Stimulated activated naive CD8-positive, alpha-beta T cell treated with anti-CD3 and anti-CD28 coated beads, Interleukin-15, Interleukin-2, amounts not matched to agents 100 ng/mL and 50 ng/mL, for 24 hours (primary cell): ENCODE measurements at regions not wholly inside any gene's neighbourhood (a gene's known extent, or its start where the extent isn't known, plus 50 kb on each side); places are given as distances from the start of the nearest gene placed in this dataset.
"Not testable (repeated sequence)": the region's sequence is repeated elsewhere in the genome, so short reads cannot be mapped to it uniquely, and the experiment has no call there.

Experiments used
- H3K27ac Mint-ChIP-seq: one replicate; pipeline ENCODE4 v1.8.0; 2021; ENCODE audit warnings: mild to moderate bottlenecking, mixed read lengths
- H3K27me3 Mint-ChIP-seq: one replicate; pipeline ENCODE4 v1.8.0; 2021; ENCODE audit warnings: mixed read lengths
- H3K36me3 Mint-ChIP-seq: one replicate; pipeline ENCODE4 v1.8.0; 2021; ENCODE audit warnings: low read depth, mixed read lengths
- H3K4me1 Mint-ChIP-seq: one replicate; pipeline ENCODE4 v1.8.0; 2021; ENCODE audit warnings: low read depth, mixed read lengths
- H3K4me3 Mint-ChIP-seq: one replicate; pipeline ENCODE4 v1.8.0; 2021; ENCODE audit warnings: mild to moderate bottlenecking, mixed read lengths
- H3K9me3 Mint-ChIP-seq: one replicate; pipeline ENCODE4 v1.8.0; 2021; ENCODE audit warnings: mixed read lengths

DNA sequence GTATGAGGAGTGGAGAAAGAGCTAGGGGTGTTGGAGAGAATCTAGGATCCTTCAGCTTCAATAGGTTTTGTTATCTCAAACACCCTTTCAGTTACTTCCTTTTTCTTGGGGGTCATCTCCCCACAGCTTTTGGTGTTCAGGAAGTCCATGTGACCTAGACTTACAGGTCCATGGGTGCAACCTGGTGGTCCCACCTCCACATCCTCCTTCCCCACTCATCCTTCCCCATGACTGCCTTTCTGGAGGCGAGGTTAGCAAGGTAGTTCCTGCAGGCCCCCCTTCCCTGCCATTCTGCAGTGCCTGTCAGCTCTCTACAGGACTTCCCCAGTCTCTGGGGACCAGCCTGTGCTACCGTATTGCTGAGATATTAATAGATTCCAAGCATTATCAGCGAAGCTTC lies 107.6 kb downstream of the TMEM17 start:
- no peaks in the 10 kb centered on the region for H3K27me3 Mint-ChIP-seq
- no peak overlapping the region for H3K27ac Mint-ChIP-seq
- no peak overlapping the region for H3K4me3 Mint-ChIP-seq
- peaks cover 5% of the 10 kb centered on the region for H3K9me3 Mint-ChIP-seq
- H3K4me1 Mint-ChIP-seq, result no peaks in the 10 kb centered on the region
- H3K36me3 Mint-ChIP-seq, result no peaks in the 10 kb centered on the region

DNA sequence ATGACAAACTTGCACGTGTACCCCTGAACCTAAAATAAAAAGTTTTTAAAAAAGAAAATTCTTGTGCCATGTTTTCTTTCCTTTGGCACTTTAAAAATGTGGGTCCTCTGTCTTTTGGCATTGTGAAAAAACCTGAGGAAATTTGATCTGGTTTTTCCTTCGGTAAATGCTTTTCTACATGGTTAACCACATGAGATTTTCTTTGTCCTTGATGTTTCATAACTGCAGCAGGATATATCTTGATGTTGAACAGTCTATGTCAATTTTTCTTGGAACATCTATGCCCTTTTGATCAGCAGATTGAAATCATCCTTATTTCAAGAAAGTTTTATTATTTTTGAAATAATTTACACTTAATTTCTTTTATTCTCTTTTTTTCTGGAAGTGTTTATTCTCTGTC lies 109.1 kb downstream of the TMEM17 start:
- Mint-ChIP-seq H3K4me1 (no peaks in the 10 kb centered on the region), H3K36me3 (no peaks in the 10 kb centered on the region), H3K4me3 (no peak overlapping the region), H3K9me3 (peaks cover 1% of the 10 kb centered on the region), H3K27me3 (no peaks in the 10 kb centered on the region), H3K27ac (no peak overlapping the region)

DNA sequence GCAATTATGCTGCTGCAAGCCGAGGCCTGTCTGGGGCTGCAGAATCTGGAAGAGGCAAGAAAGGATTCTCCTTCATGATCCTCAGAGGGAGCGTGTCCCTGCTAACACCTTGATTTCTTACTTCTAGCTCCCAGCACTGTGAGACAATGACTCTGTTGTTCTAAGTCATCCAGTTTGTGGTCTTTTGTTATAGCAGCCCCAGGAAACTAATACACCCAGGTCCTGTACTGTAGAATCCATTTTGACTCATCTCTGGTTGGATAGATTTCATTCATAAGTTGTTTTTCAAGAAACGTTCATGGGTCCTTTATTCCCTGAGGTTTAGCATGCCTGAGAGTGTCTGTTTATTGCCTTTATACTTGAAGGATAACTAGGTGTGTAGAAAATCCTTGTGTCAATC lies 112.7 kb downstream of the TMEM17 start:
- H3K27me3 Mint-ChIP-seq, result no peaks in the 10 kb centered on the region
- H3K36me3 Mint-ChIP-seq, result no peaks in the 10 kb centered on the region
- H3K27ac Mint-ChIP-seq, result no peak overlapping the region
- H3K9me3 Mint-ChIP-seq, result no peaks in the 10 kb centered on the region
- no peak overlapping the region for H3K4me3 Mint-ChIP-seq
- no peaks in the 10 kb centered on the region for H3K4me1 Mint-ChIP-seq

DNA sequence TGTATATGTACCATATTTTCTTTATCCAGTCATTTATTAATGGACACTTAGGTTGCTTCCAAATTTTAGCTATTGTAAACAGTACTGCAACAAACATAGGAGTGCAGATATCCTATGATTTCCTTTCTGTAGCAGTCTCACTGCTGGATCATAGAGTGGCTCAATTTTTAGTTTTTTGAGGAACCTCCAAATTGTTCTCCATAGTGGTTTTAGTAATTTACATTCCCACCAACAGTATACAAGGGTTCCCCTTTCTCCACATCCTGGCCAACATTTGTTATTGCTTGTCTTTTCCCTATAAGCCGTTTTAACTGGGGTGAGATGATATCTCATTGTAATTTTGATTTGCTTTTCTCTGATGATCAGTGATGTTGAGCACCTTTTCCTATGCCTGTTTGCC lies 114.3 kb downstream of the TMEM17 start:
- H3K4me3 Mint-ChIP-seq, result no peak overlapping the region
- no peaks in the 10 kb centered on the region for H3K9me3 Mint-ChIP-seq
- H3K36me3 Mint-ChIP-seq, result no peaks in the 10 kb centered on the region
- H3K4me1 Mint-ChIP-seq, result no peaks in the 10 kb centered on the region
- H3K27me3 Mint-ChIP-seq, result no peaks in the 10 kb centered on the region
- no peak overlapping the region for H3K27ac Mint-ChIP-seq

DNA sequence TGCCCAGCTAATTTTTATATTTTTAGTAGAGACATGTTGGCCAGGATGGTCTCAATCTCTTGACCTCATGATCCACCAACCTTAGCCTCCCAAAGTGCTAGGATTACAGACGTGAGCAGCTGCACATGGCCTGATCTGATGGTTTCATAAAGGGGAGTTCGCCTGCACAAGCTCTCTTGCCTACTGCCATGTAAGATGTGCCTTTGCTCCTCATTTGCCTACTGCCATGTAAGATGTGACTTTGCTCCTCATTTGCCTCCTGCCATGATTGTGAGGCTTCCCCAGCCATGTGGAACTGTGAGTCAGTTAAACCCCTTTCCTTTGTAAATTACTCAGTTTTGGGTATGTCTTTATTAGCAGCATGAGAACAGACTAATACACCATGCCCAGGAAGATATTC lies 119.6 kb downstream of the TMEM17 start:
- H3K4me3 Mint-ChIP-seq, H3K27ac Mint-ChIP-seq, H3K27me3 Mint-ChIP-seq, H3K4me1 Mint-ChIP-seq, H3K36me3 Mint-ChIP-seq: not testable (repeated sequence)
- peaks cover 13% of the 10 kb centered on the region for H3K9me3 Mint-ChIP-seq

DNA sequence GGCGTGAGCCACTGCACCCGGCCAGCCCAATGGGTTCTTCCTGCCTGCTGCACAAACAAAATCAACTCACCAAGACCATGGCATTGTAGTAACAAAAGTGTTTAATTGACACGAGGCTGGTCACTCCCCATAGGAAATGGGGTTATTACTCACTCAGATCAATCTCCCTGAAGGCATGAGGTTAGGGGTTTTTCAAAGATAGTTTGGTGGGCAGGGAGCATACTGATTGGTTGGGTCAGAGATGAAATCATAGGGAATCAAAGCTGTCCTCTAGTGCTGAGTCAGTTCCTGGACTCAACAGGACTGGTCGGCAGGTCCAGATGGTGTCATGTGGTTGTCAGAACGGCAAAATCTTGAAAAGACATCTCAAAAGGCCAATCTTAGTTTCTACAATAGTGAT lies 122.1 kb downstream of the TMEM17 start:
- no peak overlapping the region for H3K4me3 Mint-ChIP-seq
- no peaks in the 10 kb centered on the region for H3K36me3 Mint-ChIP-seq
- H3K27me3 Mint-ChIP-seq, result no peaks in the 10 kb centered on the region
- H3K27ac Mint-ChIP-seq, result no peak overlapping the region
- peaks cover 6% of the 10 kb centered on the region for H3K4me1 Mint-ChIP-seq
- H3K9me3 Mint-ChIP-seq, result peaks cover 13% of the 10 kb centered on the region

- H3K27me3 Mint-ChIP-seq, result no peaks in the 10 kb centered on the region
- no peak overlapping the region for H3K27ac Mint-ChIP-seq
- no peaks in the 10 kb centered on the region for H3K36me3 Mint-ChIP-seq
- H3K9me3 Mint-ChIP-seq, result peaks cover 13% of the 10 kb centered on the region
- no peak overlapping the region for H3K4me3 Mint-ChIP-seq
- peaks cover 6% of the 10 kb centered on the region for H3K4me1 Mint-ChIP-seq
Observed at GRCh38 chr2:62382757-62383156, 123.2 kb downstream of the TMEM17 start.

DNA sequence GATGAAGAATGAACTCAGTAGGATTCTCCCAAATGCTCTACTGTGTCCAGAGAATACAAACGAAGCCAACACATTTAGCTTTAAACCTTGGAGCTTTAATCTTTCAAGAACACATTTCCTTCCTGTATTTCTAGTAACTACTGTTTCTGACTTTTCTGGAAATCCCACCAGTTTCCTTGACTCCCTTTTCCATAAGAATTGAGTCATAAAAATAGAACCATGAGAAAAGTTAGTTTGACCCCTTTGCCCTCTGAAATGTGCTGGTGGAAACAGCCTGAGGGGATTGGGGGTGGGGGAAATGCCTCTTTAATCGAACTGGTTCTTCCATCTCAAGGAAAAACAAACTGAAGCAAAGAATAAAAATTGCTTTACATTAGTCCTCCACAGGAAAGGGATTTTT lies 123.9 kb downstream of the TMEM17 start:
- H3K27me3 Mint-ChIP-seq, result no peaks in the 10 kb centered on the region
- H3K9me3 Mint-ChIP-seq, result peaks cover 13% of the 10 kb centered on the region
- H3K27ac Mint-ChIP-seq, result no peak overlapping the region
- no peak overlapping the region for H3K4me3 Mint-ChIP-seq
- H3K4me1 Mint-ChIP-seq, result peaks cover 6% of the 10 kb centered on the region
- no peaks in the 10 kb centered on the region for H3K36me3 Mint-ChIP-seq

DNA sequence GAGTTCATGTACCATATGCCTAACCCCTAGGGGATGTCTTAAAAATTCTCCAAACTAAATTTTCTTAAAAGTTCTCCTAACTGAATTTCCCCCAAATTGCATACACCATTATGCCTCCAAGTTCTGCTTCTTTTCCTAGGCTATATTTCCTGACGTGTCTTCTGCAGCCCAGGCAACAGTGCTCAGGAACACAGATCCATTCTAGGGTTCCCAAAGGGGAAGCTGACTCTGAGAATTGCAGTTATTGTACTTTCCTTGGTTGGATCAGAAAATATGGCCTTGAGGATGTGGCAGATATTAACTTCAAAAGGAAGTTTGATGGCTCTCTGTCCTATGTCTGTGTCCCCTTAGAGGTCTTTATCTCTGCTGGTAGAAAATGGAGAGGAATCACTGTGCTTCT lies 124.3 kb downstream of the TMEM17 start:
- H3K27me3 Mint-ChIP-seq, result no peaks in the 10 kb centered on the region
- no peaks in the 10 kb centered on the region for H3K36me3 Mint-ChIP-seq
- no peak overlapping the region for H3K27ac Mint-ChIP-seq

DNA sequence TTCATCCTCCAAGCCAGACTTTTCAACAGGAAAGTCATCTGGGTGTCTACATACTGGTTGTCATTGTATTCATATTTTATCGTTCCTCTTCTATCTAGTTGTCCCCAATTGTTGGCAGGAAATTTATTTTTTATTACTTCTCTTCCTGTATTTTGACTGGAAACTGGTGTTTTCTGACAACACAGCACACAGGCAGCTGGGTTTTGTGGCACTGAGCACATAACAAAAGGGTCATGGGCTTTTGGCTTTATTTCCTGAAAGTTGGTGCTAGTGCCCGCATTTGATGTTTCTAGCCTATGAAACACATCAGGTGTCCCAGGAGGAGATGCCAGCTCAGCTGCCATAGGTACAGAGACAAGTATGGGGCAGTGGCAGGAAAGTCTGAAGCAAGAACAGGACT lies 126.4 kb downstream of the TMEM17 start:
- Mint-ChIP-seq H3K4me3 (no peak overlapping the region), H3K9me3 (peaks cover 5% of the 10 kb centered on the region), H3K27me3 (no peaks in the 10 kb centered on the region), H3K36me3 (no peaks in the 10 kb centered on the region), H3K4me1 (peaks cover 6% of the 10 kb centered on the region), H3K27ac (no peak overlapping the region)

More for the DNA sequence above, 124.3 kb downstream of the TMEM17 start:
- H3K4me3 Mint-ChIP-seq, result no peak overlapping the region
- H3K4me1 Mint-ChIP-seq, result peaks cover 6% of the 10 kb centered on the region
- H3K9me3 Mint-ChIP-seq, result peaks cover 13% of the 10 kb centered on the region

DNA sequence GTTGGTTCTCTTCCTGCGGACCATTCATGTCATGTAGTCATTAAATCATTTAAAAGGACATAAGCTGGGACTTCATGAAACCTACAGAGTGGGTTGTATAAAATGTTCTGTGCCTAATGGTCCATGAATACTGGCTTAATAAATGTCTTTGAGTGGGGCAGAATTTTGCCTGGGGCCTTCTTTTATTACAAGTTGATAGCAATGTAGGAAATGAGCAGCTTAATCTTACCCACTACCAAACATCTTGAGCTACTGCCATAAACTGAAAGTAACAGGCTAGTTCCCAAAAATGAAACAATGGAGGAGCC lies 130.9 kb downstream of the TMEM17 start:
- peaks cover 8% of the 10 kb centered on the region for H3K9me3 Mint-ChIP-seq
- peaks cover 4% of the 10 kb centered on the region for H3K36me3 Mint-ChIP-seq
- no peak overlapping the region for H3K4me3 Mint-ChIP-seq
- no peak overlapping the region for H3K27ac Mint-ChIP-seq
- no peaks in the 10 kb centered on the region for H3K27me3 Mint-ChIP-seq
- no peaks in the 10 kb centered on the region for H3K4me1 Mint-ChIP-seq

DNA sequence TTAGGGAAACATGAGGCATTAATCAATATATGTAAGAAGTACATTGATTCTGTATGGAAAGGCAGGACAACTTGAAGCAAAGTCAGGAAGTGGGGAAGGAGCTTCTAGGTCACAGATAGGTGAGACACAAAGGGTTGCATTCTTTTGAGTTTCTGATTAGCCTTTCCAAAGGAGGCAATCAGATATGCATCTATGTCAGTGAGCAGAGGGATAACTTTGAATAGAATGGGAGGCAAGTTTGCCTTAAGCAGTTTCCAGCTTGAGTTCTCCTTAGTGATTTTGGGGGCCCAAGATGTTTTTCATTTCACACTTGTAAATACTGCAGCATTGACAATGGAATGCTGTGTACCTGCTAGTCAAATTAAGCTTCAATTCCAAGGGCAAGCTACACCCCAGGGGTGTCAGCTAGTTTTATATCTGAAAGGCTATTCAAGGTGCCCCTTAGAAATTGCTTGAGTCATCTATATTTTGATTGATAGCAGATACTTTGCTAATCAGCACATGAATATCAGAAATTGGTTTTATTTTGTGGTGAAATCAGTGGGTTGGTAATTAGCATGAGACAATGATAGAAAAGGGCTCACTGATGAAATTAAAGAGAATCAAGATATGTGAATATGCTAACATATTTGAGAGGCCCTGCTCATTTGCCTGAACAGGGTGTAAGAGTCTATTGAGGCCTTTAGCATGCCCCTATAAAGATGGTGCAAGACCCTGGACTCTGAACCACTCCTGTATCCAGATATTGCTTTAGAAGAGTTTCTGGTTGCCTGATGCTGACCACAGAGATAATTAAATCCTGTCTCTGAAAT lies 131.5 kb downstream of the TMEM17 start:
- H3K36me3 Mint-ChIP-seq, result peaks cover 4% of the 10 kb centered on the region
- no peak overlapping the region for H3K4me3 Mint-ChIP-seq
- no peaks in the 10 kb centered on the region for H3K27me3 Mint-ChIP-seq
- peaks cover 8% of the 10 kb centered on the region for H3K9me3 Mint-ChIP-seq
- H3K4me1 Mint-ChIP-seq, result no peaks in the 10 kb centered on the region
- no peak overlapping the region for H3K27ac Mint-ChIP-seq

GRCh38 chr2:62372824-62373223 lies 133.2 kb downstream of the TMEM17 start:
- no peak overlapping the region for H3K4me3 Mint-ChIP-seq

DNA sequence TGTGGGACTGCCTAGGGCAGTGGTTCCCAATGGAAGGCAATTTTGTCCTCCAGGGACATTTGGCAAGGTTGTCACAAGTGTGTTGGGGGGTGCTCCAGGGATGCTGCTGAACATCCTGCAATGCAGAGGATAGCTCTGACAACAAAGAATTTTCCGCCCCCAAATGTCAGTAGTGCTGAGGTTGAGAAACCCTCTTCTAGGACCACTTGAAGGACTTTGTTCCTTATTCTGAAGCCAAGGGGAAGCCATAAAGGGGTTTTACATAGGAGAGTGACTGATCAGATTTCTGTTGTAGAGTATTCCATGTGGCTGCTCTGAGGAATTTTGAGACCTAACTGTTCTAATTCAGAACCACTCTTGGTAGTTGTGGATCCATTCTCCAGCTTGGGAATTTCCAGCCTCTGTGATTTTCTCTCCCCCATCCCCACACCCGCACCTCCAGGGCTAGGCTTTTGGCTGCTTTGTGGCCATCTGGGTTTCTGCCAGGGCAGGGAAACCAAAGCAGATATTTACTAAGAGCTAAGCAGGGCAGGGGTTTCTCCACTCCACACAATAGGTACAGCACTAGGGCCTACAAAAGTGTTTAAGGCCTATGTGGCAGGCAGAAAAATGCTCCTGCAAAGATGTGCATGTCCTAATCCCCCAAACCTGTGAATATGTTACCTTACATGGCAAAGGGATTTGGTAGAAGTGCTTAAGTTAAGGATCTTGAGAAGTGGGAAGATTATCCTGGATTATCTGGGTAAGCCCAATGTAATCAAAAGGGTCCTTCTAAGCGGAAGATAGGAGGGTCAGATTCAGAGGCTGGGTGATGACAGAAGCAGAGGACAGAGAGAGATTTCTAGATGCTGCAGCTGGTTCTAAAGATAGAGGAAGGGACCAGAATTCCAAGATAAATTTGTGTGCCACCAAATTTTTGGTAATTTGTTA lies 135.4 kb downstream of the TMEM17 start:
- H3K9me3 Mint-ChIP-seq, result peaks cover 8% of the 10 kb centered on the region
- H3K4me3 Mint-ChIP-seq, result no peak overlapping the region
- no peaks in the 10 kb centered on the region for H3K27me3 Mint-ChIP-seq
- no peaks in the 10 kb centered on the region for H3K4me1 Mint-ChIP-seq
- no peak overlapping the region for H3K27ac Mint-ChIP-seq
- H3K36me3 Mint-ChIP-seq, result peaks cover 4% of the 10 kb centered on the region

More at GRCh38 chr2:62372824-62373223, 133.2 kb downstream of the TMEM17 start:
- Mint-ChIP-seq H3K9me3 (peaks cover 8% of the 10 kb centered on the region), H3K36me3 (peaks cover 4% of the 10 kb centered on the region), H3K27ac (no peak overlapping the region), H3K4me1 (no peaks in the 10 kb centered on the region), H3K27me3 (no peaks in the 10 kb centered on the region)

DNA sequence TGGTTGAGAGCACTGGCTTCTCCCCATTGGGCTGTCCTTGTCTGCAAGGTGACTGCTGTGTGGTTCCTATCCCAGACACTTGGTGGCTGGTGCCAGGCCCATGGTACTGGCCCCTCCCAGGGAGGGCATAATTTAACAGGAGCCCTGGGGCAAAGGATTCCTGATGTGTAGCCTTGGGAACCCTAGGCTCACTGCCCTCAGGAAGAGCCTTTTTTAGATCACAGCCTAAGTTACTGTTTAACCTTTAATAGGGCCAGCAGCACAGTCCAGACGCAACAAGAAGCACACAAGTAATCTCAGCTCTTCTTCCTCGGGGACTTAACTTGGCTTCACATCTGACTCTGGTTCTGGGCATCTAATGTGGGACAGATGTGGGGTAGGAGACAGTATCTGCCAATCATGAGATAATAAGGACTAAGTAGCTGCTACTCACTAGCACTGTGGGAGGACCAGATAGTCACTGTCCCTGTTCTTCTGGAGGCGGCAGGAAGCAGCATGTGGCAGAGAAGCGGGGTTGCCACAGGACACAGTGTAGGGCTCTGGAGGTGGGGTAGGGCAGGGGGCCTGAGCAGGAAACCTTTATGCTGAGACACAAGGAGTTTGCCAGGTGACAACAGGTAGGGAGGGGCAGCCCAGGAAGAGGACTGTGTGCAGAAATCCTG lies 136.3 kb downstream of the TMEM17 start:
- Mint-ChIP-seq H3K9me3 (peaks cover 8% of the 10 kb centered on the region), H3K4me1 (no peaks in the 10 kb centered on the region), H3K27me3 (no peaks in the 10 kb centered on the region), H3K27ac (no peak overlapping the region), H3K4me3 (no peak overlapping the region), H3K36me3 (peaks cover 4% of the 10 kb centered on the region)
